Calu3 (cell line): ENCODE measurements at regions not wholly inside any gene's neighbourhood (a gene's known extent, or its start where the extent isn't known, plus 50 kb on each side); places are given as distances from the start of the nearest gene placed in this dataset.

Experiments used
- BruUV-seq: library from RNA; stranded (reverse); fragments of 400-500 nt; replicated peaks from 2 replicates; lab custom pipeline; 2021; lab: Mats Ljungman, UMichigan
- CTCF ChIA-PET: fragments of 300-600 bp; sonication (Branson Sonifier 250); formaldehyde crosslinking; loops from one replicate; lab custom pipeline; 2022; ENCODE audit warnings: antibody characterized with exemption; lab: Charles Lee
- DNase-seq: peaks from one replicate; pipeline ENCODE4 v3.0.0; 2022
- H3K27ac Mint-ChIP-seq: one replicate; pipeline ENCODE4 v1.8.0; 2022; ENCODE audit warnings: mixed read lengths; ENCODE audit not compliant: unreplicated experiment
- H3K27me3 Mint-ChIP-seq: one replicate; pipeline ENCODE4 v1.8.0; 2022; ENCODE audit warnings: mixed read lengths; ENCODE audit not compliant: unreplicated experiment
- H3K36me3 Mint-ChIP-seq: one replicate; pipeline ENCODE4 v1.8.0; 2022; ENCODE audit warnings: mild to moderate bottlenecking, moderate library complexity, mixed read lengths; ENCODE audit not compliant: insufficient read depth, unreplicated experiment
- H3K4me1 Mint-ChIP-seq: one replicate; pipeline ENCODE4 v1.8.0; 2022; ENCODE audit warnings: mild to moderate bottlenecking, low read depth, mixed read lengths; ENCODE audit not compliant: unreplicated experiment
- H3K4me3 Mint-ChIP-seq: one replicate; pipeline ENCODE4 v1.8.0; 2022; ENCODE audit warnings: mild to moderate bottlenecking, low read depth, moderate library complexity, mixed read lengths; ENCODE audit not compliant: unreplicated experiment
- H3K9me3 Mint-ChIP-seq: one replicate; pipeline ENCODE4 v1.8.0; 2022; ENCODE audit warnings: low read depth, mixed read lengths; ENCODE audit not compliant: unreplicated experiment
- intact Hi-C: fragments of 100-400 bp; cut with micrococcal nuclease; formaldehyde crosslinking; loops from one replicate; pipeline ENCODE4 v1.10.0; 2022; ENCODE audit not compliant: unreplicated experiment
- TF ChIP-seq, protein P1 (sequence below): fragments of 200-600 bp; IDR thresholded peaks from one replicate; pipeline ENCODE4 v1.8.0; 2022; ENCODE audit warnings: antibody characterized with exemption; ENCODE audit not compliant: unreplicated experiment

DNA sequence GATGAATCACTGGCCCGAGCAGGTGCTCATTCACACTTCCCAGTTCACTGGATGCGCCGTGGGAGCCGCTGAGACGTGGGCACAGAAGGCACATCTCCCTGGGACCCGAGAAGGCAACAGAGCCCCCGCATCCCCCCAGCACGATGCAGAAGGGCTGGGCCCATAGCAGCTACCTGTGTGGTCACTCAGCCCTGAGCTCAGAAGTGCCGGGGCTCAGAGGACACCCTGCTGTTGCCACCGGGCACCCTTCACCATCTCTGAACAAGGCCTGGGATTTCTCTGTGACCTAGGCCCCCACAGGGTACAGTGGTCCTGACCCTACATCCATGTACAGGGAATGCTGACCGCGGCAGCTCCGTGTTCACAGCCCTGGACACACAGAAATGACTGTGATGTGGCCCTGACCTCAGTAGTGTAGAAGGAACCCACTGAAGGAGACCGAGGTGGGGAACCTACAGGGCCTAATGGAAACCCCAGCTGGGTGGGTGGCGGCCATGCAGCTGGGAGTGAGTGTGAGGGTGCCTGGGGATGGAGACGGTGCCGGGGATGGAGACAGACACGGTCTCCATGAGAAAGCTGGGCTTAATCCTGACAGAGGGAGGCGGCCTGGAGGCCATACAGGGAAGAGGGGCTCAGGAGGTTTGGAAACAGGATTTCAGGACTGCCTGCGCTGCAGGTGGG is 111.9 kb upstream of the OTOS start:
- H3K9me3 Mint-ChIP-seq: no peaks in the 10 kb centered on the region
- peaks cover 28% of the 10 kb centered on the region for H3K4me1 Mint-ChIP-seq
- CTCF ChIA-PET: interaction anchor here (1.0 to 1.1 kb wide), 2 partner anchors 19 to 20 kb away, joined by 3 to 9 read pairs; no protein-coding TSS in a partner anchor
- no peak overlapping the region for H3K4me3 Mint-ChIP-seq
- TF ChIP-seq, protein P1, sequence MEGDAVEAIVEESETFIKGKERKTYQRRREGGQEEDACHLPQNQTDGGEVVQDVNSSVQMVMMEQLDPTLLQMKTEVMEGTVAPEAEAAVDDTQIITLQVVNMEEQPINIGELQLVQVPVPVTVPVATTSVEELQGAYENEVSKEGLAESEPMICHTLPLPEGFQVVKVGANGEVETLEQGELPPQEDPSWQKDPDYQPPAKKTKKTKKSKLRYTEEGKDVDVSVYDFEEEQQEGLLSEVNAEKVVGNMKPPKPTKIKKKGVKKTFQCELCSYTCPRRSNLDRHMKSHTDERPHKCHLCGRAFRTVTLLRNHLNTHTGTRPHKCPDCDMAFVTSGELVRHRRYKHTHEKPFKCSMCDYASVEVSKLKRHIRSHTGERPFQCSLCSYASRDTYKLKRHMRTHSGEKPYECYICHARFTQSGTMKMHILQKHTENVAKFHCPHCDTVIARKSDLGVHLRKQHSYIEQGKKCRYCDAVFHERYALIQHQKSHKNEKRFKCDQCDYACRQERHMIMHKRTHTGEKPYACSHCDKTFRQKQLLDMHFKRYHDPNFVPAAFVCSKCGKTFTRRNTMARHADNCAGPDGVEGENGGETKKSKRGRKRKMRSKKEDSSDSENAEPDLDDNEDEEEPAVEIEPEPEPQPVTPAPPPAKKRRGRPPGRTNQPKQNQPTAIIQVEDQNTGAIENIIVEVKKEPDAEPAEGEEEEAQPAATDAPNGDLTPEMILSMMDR: no peak
- intact Hi-C loops: loop anchor here (10.0 kb wide), 1 partner anchor 122 kb away; no protein-coding TSS in a partner anchor
- no peak overlapping the region for H3K27ac Mint-ChIP-seq
- no TSS peak for BruUV-seq
- DNase-seq: no peak
- no peaks in the 10 kb centered on the region for H3K27me3 Mint-ChIP-seq
- peaks cover 12% of the 10 kb centered on the region for H3K36me3 Mint-ChIP-seq

DNA sequence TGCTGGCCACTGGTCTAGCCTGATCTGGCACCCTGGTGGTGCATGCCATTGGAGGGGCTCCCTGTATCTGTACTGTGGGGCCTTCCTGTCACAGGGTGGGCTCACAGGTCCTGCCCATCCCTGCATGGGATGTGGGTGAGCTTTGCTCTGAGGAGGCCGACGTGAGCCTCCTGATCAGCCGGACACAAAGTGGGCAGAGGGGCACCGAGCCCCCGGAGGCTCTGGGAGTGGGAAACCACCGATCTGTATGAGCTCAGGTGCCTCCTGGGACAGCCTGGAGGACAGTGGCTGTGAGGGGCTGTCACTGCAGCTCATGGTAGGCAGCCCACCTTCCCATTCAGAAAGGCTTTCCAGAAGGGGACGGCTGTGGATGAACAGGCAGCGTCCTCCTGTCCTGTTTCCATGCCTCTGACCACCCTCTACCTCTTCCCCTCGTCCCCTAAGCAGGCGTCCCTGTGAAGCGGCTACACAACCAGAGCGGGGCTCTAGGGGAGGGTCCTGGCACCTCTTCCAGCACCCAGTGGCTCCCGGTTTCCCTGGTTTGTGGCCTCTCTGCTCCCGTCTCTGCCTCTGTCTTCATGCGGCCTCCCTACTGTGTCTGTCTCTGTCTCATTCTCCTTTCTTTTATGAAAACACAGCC is 112.5 kb upstream of the OTOS start:
- Mint-ChIP-seq H3K36me3 (peaks cover 12% of the 10 kb centered on the region), H3K4me3 (no peak overlapping the region), H3K27ac (no peak overlapping the region), H3K27me3 (no peaks in the 10 kb centered on the region), H3K4me1 (peaks cover 28% of the 10 kb centered on the region), H3K9me3 (no peaks in the 10 kb centered on the region)
- DNase-seq: no peak
- CTCF ChIA-PET: no interaction called here
- no TSS peak for BruUV-seq
- TF ChIP-seq, protein P1: no peak
- intact Hi-C loops: loop anchor here (10.0 kb wide), 1 partner anchor 122 kb away; no protein-coding TSS in a partner anchor

DNA sequence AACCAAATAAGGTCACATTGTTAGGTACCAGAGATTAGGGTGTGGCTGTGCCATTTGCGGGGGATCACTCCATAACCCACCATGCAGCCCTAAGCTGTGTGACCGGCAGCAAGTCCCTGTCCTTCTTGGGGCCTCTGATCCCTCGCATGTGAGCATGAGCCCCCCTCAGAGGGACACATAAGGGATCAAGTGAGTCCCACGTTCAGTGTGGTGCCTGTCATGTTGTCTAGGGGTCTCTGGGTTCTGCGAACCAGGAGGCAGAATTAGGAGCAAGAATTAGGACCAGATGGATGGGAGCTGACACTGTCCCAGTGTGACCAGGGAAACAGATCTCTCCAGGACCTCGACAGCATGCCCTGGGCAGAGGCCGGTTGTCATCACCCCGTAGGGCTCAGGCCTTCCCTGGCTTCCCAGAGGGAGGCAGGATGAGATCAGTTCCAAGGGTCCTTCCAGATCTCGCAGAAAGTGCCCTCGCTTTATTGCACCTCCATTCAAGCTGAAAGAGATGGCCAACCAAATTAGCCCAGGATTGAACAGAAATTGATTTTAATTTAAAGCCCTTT is 113.2 kb upstream of the OTOS start:
- intact Hi-C loops: loop anchor here (10.0 kb wide), 1 partner anchor 121 kb away; no protein-coding TSS in a partner anchor
- DNase-seq: no peak
- Mint-ChIP-seq H3K4me3 (no peak overlapping the region), H3K4me1 (peaks cover 28% of the 10 kb centered on the region), H3K9me3 (no peaks in the 10 kb centered on the region), H3K27ac (no peak overlapping the region), H3K27me3 (no peaks in the 10 kb centered on the region), H3K36me3 (peaks cover 12% of the 10 kb centered on the region)
- BruUV-seq: no TSS peak
- TF ChIP-seq, protein P1: no peak
- CTCF ChIA-PET: interaction anchor here (0.6 kb wide), 2 partner anchors 476 to 1401 kb away, joined by 3 to 6 read pairs; no protein-coding TSS in a partner anchor

DNA sequence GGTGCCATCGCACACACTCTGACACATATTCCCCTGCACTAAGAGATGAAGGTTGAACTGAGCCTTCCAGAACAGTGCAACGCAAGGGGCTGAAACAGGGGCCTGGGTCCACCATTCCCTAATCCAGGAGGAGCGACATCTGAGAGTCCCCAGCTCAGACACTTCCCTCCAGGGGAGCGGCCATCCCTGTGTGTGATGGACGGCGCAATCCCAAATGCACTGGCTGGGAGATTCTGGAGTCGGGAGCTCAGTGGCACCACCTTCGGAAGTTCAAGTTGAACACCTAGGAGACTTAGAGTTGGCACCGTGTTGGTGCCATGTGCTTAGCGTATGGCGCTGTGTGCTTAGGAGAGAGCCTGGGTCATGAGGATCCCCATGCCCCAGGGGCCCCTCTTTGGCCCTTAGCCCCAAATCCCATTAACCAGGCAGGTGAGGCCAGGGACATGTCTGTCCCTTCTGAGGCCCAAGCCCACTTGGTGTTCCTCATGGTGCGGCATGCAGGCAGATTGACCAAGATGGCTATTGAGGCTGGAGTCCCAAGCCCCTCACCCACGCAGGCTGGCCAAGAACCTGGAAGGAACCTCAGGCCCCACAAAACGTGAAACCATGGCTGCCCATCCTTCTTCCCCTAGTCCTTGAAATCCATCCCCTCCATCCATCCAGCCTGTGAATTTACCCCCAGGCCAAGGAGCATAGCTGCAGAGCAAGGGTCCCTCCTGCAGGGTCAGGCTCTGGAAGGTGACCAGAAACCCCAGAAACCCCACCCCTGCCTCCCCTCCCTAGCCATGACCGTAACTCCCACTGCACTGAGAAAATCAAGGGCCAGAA is 114.1 kb upstream of the OTOS start:
- H3K9me3 Mint-ChIP-seq: no peaks in the 10 kb centered on the region
- no peak overlapping the region for H3K27ac Mint-ChIP-seq
- peaks cover 12% of the 10 kb centered on the region for H3K36me3 Mint-ChIP-seq
- TF ChIP-seq, protein P1: no peak
- H3K4me1 Mint-ChIP-seq: peaks cover 28% of the 10 kb centered on the region
- H3K27me3 Mint-ChIP-seq: no peaks in the 10 kb centered on the region
- no peak for DNase-seq
- CTCF ChIA-PET: interaction anchor here (0.6 to 1.5 kb wide), 4 partner anchors 16 to 1400 kb away, joined by 3 to 6 read pairs (median 4); no protein-coding TSS in a partner anchor
- H3K4me3 Mint-ChIP-seq: peak overlapping the region; percentile 53
- no TSS peak for BruUV-seq
- intact Hi-C loops: loop anchor here (10.0 kb wide), 1 partner anchor 120 kb away; no protein-coding TSS in a partner anchor
